ENCODE measurements at regions not wholly inside any gene's neighbourhood (a gene's known extent, or its start where the extent isn't known, plus 50 kb on each side); places are given as distances from the start of the nearest gene placed in this dataset.

DNA sequence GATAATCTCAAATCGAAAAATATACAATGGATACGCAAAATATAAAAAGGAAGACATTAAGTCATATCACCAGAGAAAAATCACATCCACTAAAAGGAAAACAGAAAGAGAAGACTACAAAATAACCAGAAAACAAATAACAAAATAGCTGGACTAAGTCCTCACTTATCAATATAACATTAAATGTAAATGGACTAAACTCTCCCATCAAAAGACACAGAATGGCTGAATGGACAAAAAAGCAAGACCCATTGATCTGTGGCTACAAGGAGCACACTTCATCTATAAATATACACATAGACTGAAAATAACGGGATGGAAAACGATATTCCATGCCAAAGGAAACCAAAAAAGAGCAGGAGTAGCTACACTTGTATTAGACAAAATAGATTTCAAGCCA is 161.0 kb upstream of the PRKD1 start:
- H3K9me3 ChIP-seq (replicated peaks in 1 of 11): peaks cover 40 to 66% (median 60%) of the 10 kb centered on the region in 11 experiments
- H4K20me1 ChIP-seq: no peaks in the 10 kb centered on the region
- H3K27me3 ChIP-seq: no peaks in the 10 kb centered on the region
- H3K27ac ChIP-seq: no peak overlapping the region
- peaks cover 0 to 20% (median 5%) of the 10 kb centered on the region in 10 experiments; a peak in 8 of 20 replicates for H3K4me1 ChIP-seq
- TF ChIP-seq Cebpa-rat (IDR thresholded peaks at IDR 0.05): no peak
- H3K4me3 ChIP-seq: no peak overlapping the region
- H3K36me3 ChIP-seq: no peaks in the 10 kb centered on the region
- no peak overlapping the region for H3K9ac ChIP-seq
- no peak overlapping the region for H3K4me2 ChIP-seq

DNA sequence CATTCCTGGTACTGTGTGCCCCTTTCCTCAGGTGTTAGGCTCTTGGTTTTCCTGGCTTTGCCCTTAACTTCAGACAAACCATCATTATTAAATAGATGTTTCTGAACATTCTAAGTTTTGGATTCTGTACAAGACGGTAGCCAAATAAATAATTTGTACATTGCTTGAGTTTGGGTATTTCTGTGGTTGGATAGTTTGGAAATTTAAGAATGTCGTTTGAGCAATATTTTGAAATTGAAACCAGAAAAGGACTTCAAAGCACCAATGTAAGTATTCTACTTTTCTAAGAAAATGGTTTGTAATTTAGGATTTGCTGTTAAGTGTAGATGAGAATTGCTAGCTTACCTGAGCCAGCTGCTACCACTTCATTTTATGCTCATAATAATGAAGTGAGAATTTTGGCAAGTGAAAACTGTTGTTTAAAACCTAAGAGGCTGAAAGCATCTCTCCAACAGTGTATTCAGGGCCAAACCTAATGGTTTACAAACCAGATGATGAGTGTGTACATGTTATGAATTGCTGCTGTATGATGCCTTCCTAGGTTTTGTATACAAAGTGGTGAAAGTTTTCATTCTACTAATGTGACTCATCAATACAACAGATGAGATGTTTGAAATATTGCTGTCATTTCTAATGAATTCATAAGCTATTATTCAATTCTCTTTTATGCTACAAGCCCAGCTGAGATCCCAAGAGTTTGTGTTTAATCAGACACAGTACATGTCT is 181.5 kb upstream of the PRKD1 start:
- Histone ChIP-seq H3K9me3 (replicated peaks in 1 of 11) (0 out of 22 replicates have a peak, but pooled peaks cover 0 to 5% (median 0%) of the 10 kb centered on the region in 11 experiments), H3K9ac (no peak overlapping the region), H3K27ac (no peak overlapping the region), H3K4me3 (no peak overlapping the region), H3K27me3 (no peaks in the 10 kb centered on the region), H3K36me3 (no peaks in the 10 kb centered on the region), H3K4me1 (no peaks in the 10 kb centered on the region), H4K20me1 (no peaks in the 10 kb centered on the region), H3K4me2 (no peak overlapping the region)
- no peak for TF ChIP-seq Cebpa-rat (IDR thresholded peaks at IDR 0.05)

DNA sequence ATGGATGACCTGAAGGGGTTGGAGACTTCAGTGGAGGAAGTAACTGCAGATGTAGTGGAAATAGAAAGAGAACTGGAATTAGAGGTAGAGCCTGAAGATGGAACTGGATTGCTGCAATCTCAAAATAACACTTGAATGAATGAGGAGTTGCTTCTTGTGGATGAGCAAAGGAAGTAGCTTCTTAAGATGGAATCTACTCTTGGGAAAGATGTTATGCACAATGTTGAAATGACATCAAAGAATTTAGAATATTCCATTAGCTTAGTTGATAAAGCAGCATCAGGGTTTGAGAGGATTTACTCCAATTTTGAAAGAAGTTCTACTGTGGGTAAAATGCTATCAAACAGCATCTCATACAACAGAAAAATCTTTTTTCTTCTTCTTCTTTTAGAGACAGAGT is 186.4 kb upstream of the PRKD1 start:
- Histone ChIP-seq H3K9me3 (replicated peaks in 1 of 11) (no peaks in the 10 kb centered on the region), H3K9ac (no peak overlapping the region), H4K20me1 (no peaks in the 10 kb centered on the region), H3K4me2 (no peak overlapping the region), H3K36me3 (no peaks in the 10 kb centered on the region), H3K4me3 (no peak overlapping the region), H3K27me3 (no peaks in the 10 kb centered on the region), H3K27ac (no peak overlapping the region), H3K4me1 (no peaks in the 10 kb centered on the region)
- no peak for TF ChIP-seq Cebpa-rat (IDR thresholded peaks at IDR 0.05)

GRCh38 chr14:30115756-30116155 is 188.1 kb upstream of the PRKD1 start:
- Histone ChIP-seq H3K4me1 (no peaks in the 10 kb centered on the region), H3K27ac (no peak overlapping the region), H3K4me2 (no peak overlapping the region), H3K9me3 (replicated peaks in 1 of 11) (no peaks in the 10 kb centered on the region), H4K20me1 (no peaks in the 10 kb centered on the region), H3K36me3 (no peaks in the 10 kb centered on the region), H3K9ac (no peak overlapping the region), H3K27me3 (no peaks in the 10 kb centered on the region), H3K4me3 (no peak overlapping the region)
- TF ChIP-seq Cebpa-rat (IDR thresholded peaks at IDR 0.05): no peak

GRCh38 chr14:30118992-30119640 is 191.5 kb upstream of the PRKD1 start:
- H3K4me3 ChIP-seq: no peak overlapping the region
- H3K36me3 ChIP-seq: no peaks in the 10 kb centered on the region
- no peak overlapping the region for H3K27ac ChIP-seq
- no peaks in the 10 kb centered on the region for H3K9me3 ChIP-seq (replicated peaks in 1 of 11)
- H3K9ac ChIP-seq: no peak overlapping the region
- no peak overlapping the region for H3K4me2 ChIP-seq
- H3K27me3 ChIP-seq: no peaks in the 10 kb centered on the region
- H4K20me1 ChIP-seq: no peaks in the 10 kb centered on the region
- TF ChIP-seq Cebpa-rat (IDR thresholded peaks at IDR 0.05): no peak
- H3K4me1 ChIP-seq: no peaks in the 10 kb centered on the region

DNA sequence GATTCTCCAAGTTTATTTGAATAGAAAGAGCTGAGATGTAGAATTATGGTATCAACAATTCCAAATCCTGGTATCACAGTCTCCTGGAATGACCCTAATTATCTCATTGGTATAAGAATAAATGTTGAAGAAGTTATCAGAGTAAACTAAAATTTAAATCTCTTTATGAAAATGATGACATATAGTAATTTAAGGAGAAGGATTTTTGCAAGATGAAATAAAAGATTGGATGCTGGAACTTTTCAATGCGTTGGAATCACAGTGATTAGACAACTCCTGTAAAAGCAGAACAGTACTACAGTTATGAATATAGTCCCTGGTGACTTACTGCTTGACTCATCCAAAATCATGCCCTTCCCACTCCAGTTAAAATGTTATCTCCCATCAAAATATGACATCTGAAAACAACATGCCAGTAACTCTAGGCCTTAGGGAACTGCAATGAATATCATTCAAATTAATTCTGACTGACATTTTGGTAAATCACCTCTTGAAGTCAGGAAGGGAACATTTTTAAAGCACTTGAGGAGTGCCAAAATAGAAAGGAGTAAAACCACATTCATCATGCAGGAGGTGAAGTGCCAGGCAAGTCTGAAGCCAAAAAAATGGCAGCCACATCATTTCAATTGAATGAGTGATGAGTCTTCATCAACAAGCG is 197.8 kb upstream of the PRKD1 start:
- no peak for TF ChIP-seq Cebpa-rat (IDR thresholded peaks at IDR 0.05)
- H3K4me2 ChIP-seq: no peak overlapping the region

DNA sequence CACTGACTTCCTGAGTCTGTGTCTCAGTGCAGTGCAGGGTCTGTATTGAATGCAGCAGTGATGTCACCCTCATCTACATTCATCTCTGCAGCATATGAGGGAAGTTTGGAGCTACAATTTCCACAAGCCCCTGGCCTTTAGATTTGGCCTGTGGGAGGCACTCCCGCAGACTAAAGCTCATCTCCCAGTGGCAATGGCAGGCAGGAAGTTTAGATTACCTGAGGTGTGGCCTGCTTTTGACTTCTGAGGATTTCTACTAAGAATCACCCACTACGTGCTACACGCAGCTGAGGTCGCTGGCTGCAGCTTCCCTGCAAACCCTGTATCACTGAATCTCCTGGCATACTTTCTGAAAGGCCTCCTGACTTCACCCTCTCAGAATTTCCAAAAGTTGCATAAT is 202.2 kb upstream of the PRKD1 start:
- H3K9ac ChIP-seq: no peak overlapping the region
- H3K36me3 ChIP-seq: no peaks in the 10 kb centered on the region
- H3K27ac ChIP-seq: no peak overlapping the region
- H3K4me1 ChIP-seq: no peaks in the 10 kb centered on the region
- H3K27me3 ChIP-seq: no peaks in the 10 kb centered on the region
- no peaks in the 10 kb centered on the region for H3K9me3 ChIP-seq (replicated peaks in 1 of 11)
- no peak for TF ChIP-seq Cebpa-rat (IDR thresholded peaks at IDR 0.05)
- H4K20me1 ChIP-seq: no peaks in the 10 kb centered on the region
- no peak overlapping the region for H3K4me2 ChIP-seq
- no peak overlapping the region for H3K4me3 ChIP-seq

More for the DNA sequence above, 197.8 kb upstream of the PRKD1 start:
- Histone ChIP-seq H3K4me1 (no peaks in the 10 kb centered on the region), H3K27me3 (no peaks in the 10 kb centered on the region), H3K4me3 (no peak overlapping the region), H3K9ac (no peak overlapping the region), H3K36me3 (no peaks in the 10 kb centered on the region), H3K9me3 (replicated peaks in 1 of 11) (no peaks in the 10 kb centered on the region), H4K20me1 (no peaks in the 10 kb centered on the region), H3K27ac (no peak overlapping the region)

GRCh38 chr14:30131581-30132097 is 204.0 kb upstream of the PRKD1 start:
- Histone ChIP-seq H3K4me3 (no peak overlapping the region), H3K4me2 (no peak overlapping the region), H3K36me3 (no peaks in the 10 kb centered on the region), H3K4me1 (no peaks in the 10 kb centered on the region), H3K9ac (no peak overlapping the region), H3K27me3 (no peaks in the 10 kb centered on the region), H4K20me1 (no peaks in the 10 kb centered on the region), H3K9me3 (replicated peaks in 1 of 11) (no peaks in the 10 kb centered on the region), H3K27ac (no peak overlapping the region)
- TF ChIP-seq Cebpa-rat (IDR thresholded peaks at IDR 0.05): no peak

DNA sequence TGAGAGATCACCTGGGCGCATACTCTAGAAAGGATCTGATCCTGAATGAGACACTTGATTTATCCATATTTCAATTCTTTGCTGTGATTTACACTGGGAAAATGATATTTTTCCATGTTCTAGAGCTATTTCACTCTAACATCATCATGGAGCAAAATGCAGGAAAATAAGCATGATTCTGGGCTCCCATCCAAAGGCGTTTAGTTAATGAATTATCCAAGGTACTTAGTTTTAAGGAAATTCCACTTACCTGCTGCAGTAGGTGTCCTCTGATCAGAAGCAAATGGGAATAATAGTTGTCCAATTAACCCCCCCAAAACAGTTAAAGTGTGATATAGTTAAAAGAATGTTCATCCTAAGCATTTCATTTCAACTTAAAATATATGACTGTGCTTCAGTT is 204.5 kb upstream of the PRKD1 start:
- Histone ChIP-seq H3K9ac (no peak overlapping the region), H3K27ac (no peak overlapping the region), H3K4me1 (no peaks in the 10 kb centered on the region), H3K9me3 (replicated peaks in 1 of 11) (no peaks in the 10 kb centered on the region), H3K4me2 (no peak overlapping the region), H3K27me3 (no peaks in the 10 kb centered on the region), H3K36me3 (no peaks in the 10 kb centered on the region), H4K20me1 (no peaks in the 10 kb centered on the region), H3K4me3 (no peak overlapping the region)
- TF ChIP-seq Cebpa-rat (IDR thresholded peaks at IDR 0.05): no peak

All from BLaER1 treated with 17β-estradiol and CSF1 and Interleukin-3, amounts not matched to agents 10 nM and 100 nM (cell line).